COR-L47 (cell line): ENCODE measurements at regions not wholly inside any gene's neighbourhood (a gene's known extent, or its start where the extent isn't known, plus 50 kb on each side); places are given as distances from the start of the nearest gene placed in this dataset.
A peak's percentile ranks its signal among the peaks of the same experiment; 100 is the strongest.

Experiments used
- DNase-seq: peaks from one replicate; lab custom pipeline; 2025; lab: John Stamatoyannopoulos, UW

GRCh38 chr2:180461761-180462160 lies 454.7 kb upstream of the CWC22 start:
- no peak for DNase-seq

DNA sequence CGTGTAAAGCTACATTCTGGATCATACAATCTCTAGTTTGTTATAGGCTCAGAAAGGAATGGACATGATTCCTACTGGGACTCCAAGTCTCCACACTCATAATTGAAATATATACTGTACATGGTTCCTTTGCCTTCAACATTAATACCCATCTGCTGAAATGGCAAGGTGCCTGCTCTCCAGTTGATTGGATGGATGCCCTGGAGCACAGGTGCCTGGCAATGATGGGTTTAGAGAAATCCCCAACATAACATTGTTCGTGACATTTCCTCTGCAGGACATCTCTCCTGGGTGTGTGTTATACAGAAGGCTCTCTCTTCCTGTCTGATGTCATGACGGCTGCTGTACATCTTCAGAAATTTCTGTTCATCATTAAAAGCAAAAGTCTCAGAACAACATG lies 449.7 kb upstream of the CWC22 start:
- DNase-seq: no peak

DNA sequence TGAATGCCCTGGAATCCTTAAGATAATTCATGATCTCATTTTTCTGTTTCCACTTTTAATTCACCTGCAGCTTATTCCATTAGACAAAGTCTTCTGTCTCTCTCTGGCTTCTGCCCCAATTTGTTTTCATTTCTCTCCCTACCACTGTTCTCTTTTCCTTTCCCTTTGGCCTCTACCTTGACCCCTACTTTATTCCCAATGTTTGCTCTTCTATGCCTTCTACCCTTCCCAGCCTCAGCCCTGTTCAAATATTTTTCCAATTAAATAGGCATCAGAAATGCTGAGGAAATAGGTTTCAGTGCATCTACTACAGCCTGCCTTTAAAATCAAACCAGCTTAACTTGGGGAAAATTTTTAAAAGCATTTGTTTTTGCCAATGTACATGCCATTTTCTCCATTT lies 443.7 kb upstream of the CWC22 start:
- no peak for DNase-seq

- DNase-seq: no peak
Measured at GRCh38 chr2:180449171-180449915, 442.2 kb upstream of the CWC22 start.

DNA sequence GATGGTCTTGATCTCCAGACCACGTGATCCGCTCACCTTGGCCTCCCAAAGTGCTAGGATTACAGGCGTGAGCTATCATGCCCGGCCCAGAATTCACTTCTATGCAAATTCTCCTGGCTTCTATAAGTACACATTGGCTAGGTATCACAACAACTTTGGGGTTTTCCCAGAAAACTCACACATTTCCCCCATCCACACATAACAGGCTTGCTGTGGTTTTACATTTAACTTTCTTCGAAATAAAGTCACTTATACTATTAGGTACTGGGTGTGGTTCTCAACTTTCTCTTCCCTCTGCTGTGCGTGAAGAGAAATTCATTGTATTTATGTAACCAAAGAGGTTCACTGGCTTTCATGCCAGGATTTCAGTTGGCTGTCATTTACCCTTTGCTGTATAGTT lies 439.4 kb upstream of the CWC22 start:
- DNase-seq: no peak

- no peak for DNase-seq
Measured at GRCh38 chr2:180443888-180444287, 436.8 kb upstream of the CWC22 start.

DNA sequence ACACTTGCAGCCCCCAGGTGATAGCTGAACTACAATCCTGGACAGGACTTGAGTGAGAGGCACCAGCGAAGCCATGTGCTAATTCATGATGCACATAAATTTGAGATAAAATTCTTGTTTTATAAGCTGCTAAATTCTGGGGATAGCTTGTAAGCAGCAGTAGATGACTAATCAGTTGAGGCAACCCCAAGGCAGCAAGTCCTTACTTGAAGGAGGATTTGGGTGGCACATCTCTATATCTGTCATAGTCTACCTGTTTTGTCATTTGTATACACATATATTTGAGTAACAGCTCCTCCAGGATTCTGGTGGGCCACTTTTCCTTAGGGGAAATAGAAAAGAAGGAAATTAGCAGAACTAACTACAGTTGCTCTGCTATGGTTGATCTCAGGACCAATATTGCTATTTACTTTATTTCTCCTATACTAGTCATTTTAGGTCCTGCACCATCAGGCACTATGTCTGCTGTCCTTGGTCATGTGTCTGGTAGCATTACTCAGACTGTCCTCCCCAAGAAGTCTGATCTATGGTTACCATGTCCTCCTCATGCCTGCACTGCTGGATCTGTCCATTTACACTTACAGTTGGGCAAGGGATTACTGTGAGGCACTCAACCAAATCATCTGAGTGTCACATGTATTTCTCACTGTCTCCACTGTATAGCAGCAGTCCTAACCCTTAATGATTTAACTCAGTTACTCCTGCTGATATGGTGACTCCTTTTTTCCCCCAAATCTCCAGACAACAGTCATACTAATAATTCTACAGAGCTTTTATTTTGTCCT lies 436.0 kb upstream of the CWC22 start:
- no peak for DNase-seq

- no peak for DNase-seq
Measured at GRCh38 chr2:180419212-180419611, 412.1 kb upstream of the CWC22 start.

DNA sequence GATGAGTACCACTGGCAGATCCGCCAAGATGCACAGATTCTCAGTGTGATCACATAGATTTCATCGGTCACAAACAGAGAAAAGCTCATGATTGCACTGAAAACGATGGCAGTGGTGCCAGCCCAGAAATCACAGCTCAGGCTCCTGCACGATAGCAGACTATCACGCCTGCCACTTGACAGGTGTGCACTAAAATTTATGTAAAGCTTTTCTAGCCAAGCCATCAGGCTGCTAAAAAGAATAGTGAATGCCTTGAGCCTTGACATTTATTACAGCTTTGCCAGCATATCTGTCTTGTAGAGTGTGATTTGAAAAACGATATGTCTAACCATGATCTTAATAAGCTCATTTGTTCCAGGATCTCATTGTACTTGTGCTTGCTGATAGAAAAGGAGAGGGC lies 409.5 kb upstream of the CWC22 start:
- no peak for DNase-seq

- no peak for DNase-seq
Measured at GRCh38 chr2:180413336-180413735, 406.2 kb upstream of the CWC22 start.

- no peak for DNase-seq
Measured at GRCh38 chr2:180412219-180412618, 405.1 kb upstream of the CWC22 start.

DNA sequence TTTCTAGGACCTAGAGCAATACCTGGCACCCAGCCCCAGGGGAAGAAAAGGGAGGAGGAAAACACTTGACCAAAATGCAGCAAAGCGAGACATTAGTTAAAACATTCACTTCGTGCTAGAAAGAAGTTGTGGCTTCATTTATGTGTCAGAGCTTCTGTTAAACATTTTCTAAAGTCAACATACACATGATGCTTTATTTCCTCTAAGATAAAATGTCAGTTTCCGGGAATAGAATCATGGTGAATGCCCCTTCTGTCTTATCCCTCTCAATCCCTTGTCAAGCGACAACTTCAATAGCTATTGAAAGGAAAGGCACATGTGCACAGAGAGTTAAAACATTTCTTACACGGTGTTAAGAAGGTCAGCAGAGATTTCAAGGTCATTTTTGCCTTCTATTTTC lies 404.6 kb upstream of the CWC22 start:
- DNase-seq: no peak

GRCh38 chr2:180406687-180407086 lies 399.6 kb upstream of the CWC22 start:
- DNase-seq: no peak

GRCh38 chr2:180405520-180405919 lies 398.4 kb upstream of the CWC22 start:
- no peak for DNase-seq

DNA sequence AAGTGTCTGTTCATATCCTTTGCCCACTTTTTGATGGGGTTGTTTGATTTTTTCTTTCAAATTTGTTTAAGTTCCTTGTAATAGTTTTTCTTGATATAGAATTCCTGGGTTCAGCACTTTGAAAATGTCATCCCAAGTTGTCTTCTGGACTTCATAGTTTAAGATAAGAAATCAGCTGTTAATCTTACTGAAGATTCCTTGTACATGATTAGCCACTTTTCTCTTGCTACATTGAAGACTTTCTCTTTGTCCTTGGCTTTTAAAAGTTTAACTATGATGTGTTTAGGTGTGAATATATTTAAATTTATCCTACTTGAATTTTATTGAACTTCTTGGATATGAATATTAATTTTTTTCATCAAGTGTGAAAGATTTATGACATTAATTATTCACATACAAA lies 387.2 kb upstream of the CWC22 start:
- no peak for DNase-seq

- DNase-seq: no peak
Measured at GRCh38 chr2:180385601-180386201, 378.6 kb upstream of the CWC22 start.

DNA sequence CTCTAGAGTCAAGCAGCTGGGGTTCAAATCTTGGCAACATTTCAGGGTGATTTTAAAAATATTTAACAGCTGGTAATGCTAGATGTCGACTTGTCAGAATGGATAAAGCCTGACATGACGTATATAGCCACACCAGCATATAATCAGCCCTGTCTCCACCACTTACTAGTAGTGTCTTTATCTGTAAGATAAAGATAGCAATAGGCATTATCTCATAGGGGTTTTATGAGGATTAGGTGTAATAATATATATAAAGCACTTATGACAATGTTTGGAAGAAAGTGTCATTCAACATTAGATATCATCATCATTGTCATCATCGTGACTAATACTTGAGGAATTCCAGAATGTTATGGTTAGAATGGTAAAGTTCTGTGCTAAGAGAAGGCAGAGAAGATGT lies 369.0 kb upstream of the CWC22 start:
- DNase-seq: no peak

DNA sequence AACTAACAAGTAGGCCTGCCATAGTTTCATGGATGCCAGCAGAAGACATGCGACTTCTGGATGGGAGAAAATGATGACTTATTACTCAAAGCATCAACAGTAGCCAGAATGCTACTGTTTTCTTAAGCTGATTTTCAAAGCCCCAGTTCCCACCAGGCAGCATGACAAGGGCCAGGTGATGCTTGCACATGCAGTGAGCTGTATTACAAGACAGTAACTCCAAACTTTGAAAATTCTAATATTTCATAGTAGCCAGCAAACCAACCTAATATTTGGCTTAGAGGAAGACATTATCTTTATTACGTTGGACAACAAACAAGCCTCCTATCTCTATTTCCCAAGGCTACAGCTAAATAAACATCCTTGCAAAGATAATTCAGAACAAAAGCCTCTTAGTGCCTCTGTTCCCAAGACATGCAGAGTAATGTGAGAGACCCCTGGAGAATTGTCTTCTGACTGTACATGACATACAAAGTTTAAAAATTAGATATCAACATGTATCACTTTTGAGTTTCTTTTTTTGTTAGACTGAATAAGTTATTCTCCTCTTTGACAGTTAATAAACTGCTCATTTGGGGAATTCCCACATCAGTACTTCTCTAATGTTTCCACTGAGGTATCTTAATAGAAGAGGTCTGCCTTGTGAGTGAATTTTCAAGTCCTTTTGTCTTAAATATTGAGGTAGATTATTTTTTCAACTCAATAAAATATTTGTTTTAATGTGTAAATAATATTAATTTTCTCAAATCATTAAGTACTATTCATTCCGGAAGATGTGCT lies 367.6 kb upstream of the CWC22 start:
- DNase-seq: no peak

DNA sequence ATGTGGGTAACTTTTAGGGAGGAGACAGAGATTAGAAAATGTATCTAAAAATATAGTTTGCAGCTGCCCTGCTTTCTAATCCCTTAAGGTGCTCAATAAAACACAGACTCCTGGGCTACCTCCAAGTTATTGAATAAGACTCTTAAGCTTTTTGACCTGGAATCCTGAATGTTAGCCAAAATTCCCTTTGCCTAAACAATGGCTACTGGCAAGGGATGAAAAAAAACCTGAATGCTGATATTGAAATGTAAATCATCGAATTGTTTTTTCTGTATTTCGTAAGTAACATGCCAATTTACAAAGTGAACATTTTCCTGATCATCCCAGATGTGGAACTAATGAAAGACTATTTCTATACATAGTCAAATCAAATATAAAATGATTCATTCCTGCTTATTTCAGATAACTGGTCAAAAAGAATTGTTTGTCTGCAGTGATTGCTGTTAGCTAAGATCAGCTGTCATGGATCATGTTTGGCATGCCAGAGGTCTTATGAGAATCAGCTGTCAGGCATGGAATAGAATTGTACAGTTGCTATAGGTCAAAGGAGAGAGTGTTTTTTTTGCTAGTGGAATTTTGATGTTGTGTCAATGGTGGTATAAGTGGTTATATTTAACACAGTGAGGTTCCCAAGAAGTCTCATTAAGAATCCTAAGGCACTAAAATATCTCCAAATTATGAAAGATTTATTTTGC lies 363.6 kb upstream of the CWC22 start:
- DNase-seq: no peak

- DNase-seq: no peak
Measured at GRCh38 chr2:180368881-180369280, 361.8 kb upstream of the CWC22 start.

GRCh38 chr2:180367815-180368214 lies 360.7 kb upstream of the CWC22 start:
- DNase-seq: peak; percentile 35

GRCh38 chr2:180366481-180366880 lies 359.4 kb upstream of the CWC22 start:
- no peak for DNase-seq
